HG03039 (cell line): ENCODE measurements at regions not wholly inside any gene's neighbourhood (a gene's known extent, or its start where the extent isn't known, plus 50 kb on each side); places are given as distances from the start of the nearest gene placed in this dataset.

Experiments
- ATAC-seq: cut with Tn5 transposase; IDR thresholded peaks from one replicate; pipeline ENCODE4 v1.9.1; 2021; ENCODE audit warnings: mild to moderate bottlenecking, moderate library complexity; ENCODE audit not compliant: unreplicated experiment

GRCh38 chr5:98621821-98622220 is 151.6 kb upstream of the RGMB start:
- no peak for ATAC-seq

GRCh38 chr5:98624145-98624880 is 149.2 kb upstream of the RGMB start:
- no peak for ATAC-seq

GRCh38 chr5:98627121-98627520 is 146.3 kb upstream of the RGMB start:
- no peak for ATAC-seq

- no peak for ATAC-seq
Measured at GRCh38 chr5:98630621-98631020, 142.8 kb upstream of the RGMB start.

GRCh38 chr5:98631311-98632054 is 142.0 kb upstream of the RGMB start:
- no peak for ATAC-seq

- ATAC-seq = no peak
Measured at GRCh38 chr5:98635656-98636055, 137.8 kb upstream of the RGMB start.

GRCh38 chr5:98637116-98637515 is 136.3 kb upstream of the RGMB start:
- no peak for ATAC-seq

GRCh38 chr5:98637557-98637956 is 135.9 kb upstream of the RGMB start:
- no peak for ATAC-seq

GRCh38 chr5:98638111-98638510 is 135.4 kb upstream of the RGMB start:
- no peak for ATAC-seq

GRCh38 chr5:98638701-98639100 is 134.8 kb upstream of the RGMB start:
- ATAC-seq = no peak

- no peak for ATAC-seq
Measured at GRCh38 chr5:98639274-98639673, 134.2 kb upstream of the RGMB start.

- no peak for ATAC-seq
Measured at GRCh38 chr5:98641671-98642070, 131.8 kb upstream of the RGMB start.

GRCh38 chr5:98643569-98643968 is 129.9 kb upstream of the RGMB start:
- no peak for ATAC-seq

GRCh38 chr5:98651715-98652114 is 121.7 kb upstream of the RGMB start:
- no peak for ATAC-seq

- ATAC-seq = no peak
Measured at GRCh38 chr5:98656125-98656795, 117.2 kb upstream of the RGMB start.

GRCh38 chr5:98656796-98657195 is 116.7 kb upstream of the RGMB start:
- ATAC-seq = no peak

GRCh38 chr5:98657559-98657958 is 115.9 kb upstream of the RGMB start:
- no peak for ATAC-seq

- no peak for ATAC-seq
Measured at GRCh38 chr5:98663521-98663920, 109.9 kb upstream of the RGMB start.

GRCh38 chr5:98664736-98665135 is 108.7 kb upstream of the RGMB start:
- no peak for ATAC-seq

- ATAC-seq = no peak
Measured at GRCh38 chr5:98679963-98680362, 93.5 kb upstream of the RGMB start.

- no peak for ATAC-seq
Measured at GRCh38 chr5:98690002-98690401, 83.5 kb upstream of the RGMB start.

GRCh38 chr5:98694902-98695301 is 78.6 kb upstream of the RGMB start:
- ATAC-seq = no peak
